DMS153 treated with DMSO at 0.1 percent for 48 hours (cell line): ENCODE measurements at regions not wholly inside any gene's neighbourhood (a gene's known extent, or its start where the extent isn't known, plus 50 kb on each side); places are given as distances from the start of the nearest gene placed in this dataset.

ENCODE experiments used
- DNase-seq: peaks from one replicate; lab custom pipeline; 2025; ENCODE audit not compliant: unreplicated experiment; lab: John Stamatoyannopoulos, UW

- DNase-seq: peak; percentile 6
These were observed 287.3 kb upstream of the SP4 start for GRCh38 chr7:21140622-21141021.

- DNase-seq: no peak
These were observed 286.4 kb upstream of the SP4 start for GRCh38 chr7:21141476-21141875.

- no peak for DNase-seq
These were observed 285.8 kb upstream of the SP4 start for GRCh38 chr7:21142081-21142480.

GRCh38 chr7:21146642-21147423 is 281.1 kb upstream of the SP4 start:
- no peak for DNase-seq

- peak; percentile 81 for DNase-seq
These were observed 278.1 kb upstream of the SP4 start for GRCh38 chr7:21149809-21150208.

- no peak for DNase-seq
These were observed 273.3 kb upstream of the SP4 start for GRCh38 chr7:21154614-21155013.

GRCh38 chr7:21159506-21159905 is 268.4 kb upstream of the SP4 start:
- no peak for DNase-seq

DNA sequence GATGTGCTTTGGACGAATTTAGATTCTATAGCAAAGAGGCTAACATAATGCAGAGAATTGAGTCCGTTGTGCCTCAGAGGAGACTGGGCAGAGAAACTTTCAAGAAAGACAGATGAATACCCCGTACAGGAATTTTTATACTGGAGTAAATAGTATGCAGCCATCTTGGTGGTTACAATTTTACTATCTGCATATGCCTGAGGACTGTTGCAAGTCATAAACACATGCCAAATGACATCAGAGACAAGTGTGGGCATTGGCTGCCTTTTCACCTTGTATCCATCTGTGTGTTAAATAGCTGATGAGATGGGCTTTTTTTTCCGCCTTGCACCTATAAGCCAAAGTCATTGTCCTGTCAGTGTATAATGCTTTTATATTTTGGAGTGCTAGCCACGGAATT is 267.5 kb upstream of the SP4 start:
- no peak for DNase-seq

- no peak for DNase-seq
These were observed 259.9 kb upstream of the SP4 start for GRCh38 chr7:21167942-21168341.

DNA sequence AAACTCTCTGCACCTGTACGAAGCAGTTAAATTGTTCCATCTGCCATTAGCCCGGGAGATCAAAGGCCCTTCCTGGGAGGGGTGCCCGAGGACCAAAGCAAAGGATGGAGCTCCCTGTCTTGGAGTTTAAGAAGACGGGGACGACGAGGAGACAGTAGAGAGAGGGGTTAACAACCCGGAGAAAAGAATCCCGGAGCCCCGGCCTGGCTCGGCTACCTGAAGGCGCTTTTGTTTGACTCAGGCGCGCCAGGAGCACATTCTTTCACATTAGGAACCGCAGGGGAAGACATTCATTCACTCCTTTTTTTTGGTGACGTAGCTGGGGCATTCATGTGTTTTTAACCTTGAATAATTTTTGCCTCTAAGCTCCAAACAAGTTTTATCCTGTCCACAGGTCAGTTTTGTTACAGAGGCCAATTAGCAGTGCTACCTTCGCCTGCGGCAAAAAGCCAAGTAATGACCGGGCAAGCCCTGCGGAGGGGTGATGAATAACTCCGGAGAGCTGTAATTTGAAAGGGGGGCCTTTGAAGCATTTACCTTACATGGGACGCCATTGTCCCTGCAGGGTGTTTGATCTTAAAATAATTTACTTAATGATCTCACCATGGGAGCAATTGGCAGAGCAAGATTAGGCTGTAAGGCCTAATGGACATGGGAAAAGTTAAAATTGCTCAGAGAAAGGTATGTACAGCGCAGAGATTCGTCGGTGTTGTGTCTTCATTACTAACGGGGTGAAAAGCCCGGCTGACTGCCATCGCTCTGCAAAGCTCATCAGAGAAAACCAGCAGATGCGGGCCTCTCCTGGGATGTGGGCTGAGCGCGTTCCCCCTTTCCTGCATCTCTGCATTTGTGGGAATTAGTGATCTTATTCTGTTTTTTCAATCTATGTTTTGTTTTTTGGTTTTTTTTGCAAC is 258.0 kb upstream of the SP4 start:
- DNase-seq: no peak

DNA sequence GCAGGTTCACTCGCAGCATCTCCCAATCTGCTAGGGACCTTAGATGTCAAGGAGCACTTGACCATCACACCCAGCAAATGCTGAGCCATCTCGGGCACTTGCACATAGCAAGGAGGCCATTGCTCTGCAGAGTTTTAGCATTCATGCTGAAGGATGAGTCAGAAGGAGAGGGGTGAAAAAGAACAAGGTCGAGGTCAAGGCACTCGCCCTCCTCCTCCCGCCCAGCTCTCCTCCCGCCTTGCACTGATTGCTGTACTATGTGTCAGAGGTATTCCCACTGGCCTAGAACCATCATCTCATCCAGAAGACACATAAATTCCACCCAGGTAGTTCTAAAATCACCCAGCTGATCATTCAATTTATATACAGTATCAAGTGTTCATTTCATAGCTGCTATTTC is 255.1 kb upstream of the SP4 start:
- DNase-seq: no peak

- DNase-seq: no peak
These were observed 254.4 kb upstream of the SP4 start for GRCh38 chr7:21173436-21173835.

- no peak for DNase-seq
These were observed 252.2 kb upstream of the SP4 start for GRCh38 chr7:21175714-21176113.

DNA sequence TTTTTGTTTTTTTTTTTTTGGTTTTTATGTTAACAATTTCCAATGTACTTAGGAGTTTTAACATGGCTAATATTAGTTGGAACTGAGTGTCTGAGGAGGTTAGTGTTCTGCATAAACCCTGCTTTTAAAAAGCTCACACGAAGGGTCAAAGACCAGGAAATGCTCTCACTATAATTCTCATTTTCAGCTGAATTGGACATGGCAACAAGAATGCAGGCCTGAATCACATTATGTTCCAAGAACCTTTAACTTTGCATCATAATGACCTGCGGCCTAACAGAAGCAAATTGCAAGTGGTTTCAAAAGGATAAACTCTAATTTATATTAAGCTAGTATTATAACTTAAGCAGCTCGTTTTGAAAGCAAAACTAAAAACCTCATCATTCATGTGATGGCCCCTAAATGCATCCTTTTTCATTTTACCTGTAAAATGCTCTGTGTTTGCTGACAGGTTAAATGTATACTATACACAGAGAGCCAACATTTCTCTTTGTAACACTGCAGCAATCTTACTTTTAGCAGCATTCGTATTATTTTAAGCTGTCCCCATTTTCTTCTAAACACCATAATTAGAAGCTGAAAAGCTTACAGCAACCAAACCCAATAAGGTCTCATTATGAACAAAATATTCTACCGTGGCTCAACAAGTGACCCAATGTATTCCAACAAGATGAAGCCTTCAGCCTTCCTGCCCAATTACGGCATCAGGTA is 242.8 kb upstream of the SP4 start:
- DNase-seq: no peak

DNA sequence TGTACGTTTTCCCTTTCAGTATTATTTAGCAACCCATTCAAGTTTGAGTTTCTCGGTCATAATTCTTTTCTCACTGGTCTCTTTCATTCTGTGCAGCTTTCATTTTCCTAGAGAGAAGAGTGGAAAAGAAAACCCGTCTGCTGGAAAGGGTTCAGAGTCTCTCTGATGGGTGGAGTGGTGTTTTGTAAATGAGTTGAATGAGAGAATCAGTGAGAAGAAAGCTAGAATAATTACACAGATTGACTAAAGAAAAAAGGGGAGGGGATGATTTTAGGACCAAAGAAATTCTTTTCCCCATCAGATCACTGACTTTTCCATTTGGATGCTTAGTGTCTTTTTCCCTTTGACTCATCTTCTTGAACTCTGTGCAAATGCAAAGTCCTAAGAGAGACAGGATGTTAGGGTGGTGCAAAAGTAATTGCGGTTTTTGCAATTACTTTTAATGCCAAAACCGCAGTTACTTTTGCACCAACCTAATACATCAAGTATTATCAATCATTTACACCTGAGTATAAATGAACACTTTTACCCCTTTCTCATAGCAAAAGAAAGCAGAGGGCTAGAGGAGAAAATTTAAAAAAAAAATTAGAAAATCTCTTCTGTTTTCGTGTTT is 242.1 kb upstream of the SP4 start:
- no peak for DNase-seq

- no peak for DNase-seq
These were observed 236.4 kb upstream of the SP4 start for GRCh38 chr7:21191321-21192073.

DNA sequence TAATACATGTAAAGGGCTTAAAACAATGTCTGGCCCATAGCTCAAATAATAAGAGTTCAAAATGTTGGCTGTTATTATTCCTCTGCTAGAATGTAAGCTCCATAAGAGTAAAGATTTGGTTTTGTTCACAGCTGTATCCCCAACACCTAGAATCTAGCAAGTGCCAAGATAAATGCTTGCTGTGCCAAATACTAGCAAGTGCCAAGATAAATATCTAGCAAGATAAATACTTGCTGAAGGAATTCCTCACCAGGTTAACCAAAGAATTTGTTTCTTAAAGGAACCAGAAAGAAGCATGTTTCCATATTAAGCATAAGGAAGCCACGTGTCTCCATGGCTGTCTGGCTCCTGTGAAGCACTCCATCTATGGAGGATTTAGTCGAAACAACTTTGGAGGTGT is 235.2 kb upstream of the SP4 start:
- DNase-seq: no peak

DNA sequence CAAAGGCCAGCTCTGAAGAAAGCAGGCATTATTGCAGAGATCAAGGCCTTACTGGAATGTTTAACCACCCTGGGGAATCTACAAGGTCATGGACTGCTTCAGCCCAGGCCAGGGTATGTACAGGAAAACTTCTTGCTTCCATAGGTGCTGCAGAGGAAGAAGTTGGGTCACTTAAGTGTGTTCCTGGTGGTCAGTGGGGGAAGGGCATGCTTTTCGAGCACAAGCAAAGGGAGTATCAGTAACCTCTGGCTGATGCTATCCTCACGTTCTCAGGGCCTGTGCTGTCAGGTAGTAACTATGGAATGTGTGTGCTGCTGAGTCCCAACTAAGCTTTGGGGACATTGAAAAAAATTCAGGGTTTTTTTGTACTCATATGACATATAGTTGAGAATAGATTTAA is 234.0 kb upstream of the SP4 start:
- no peak for DNase-seq

DNA sequence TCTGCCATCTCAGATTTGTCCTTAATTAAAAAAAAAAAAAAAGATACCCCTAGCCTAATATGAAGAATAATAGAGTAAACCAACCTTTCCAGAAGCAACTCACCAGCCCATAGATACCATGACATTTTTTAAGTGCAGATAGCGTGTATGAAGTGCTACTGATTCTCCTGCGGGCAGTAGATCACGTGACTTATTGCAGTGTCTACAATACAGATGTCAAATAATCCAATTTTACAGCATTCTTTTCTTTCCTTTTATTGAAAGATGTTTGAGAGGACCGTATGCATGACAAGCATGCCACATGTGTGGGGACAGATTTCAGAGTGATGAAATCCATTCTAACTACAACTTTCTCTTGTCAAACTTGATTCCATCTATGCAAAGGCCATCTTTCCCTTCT is 232.9 kb upstream of the SP4 start:
- no peak for DNase-seq

DNA sequence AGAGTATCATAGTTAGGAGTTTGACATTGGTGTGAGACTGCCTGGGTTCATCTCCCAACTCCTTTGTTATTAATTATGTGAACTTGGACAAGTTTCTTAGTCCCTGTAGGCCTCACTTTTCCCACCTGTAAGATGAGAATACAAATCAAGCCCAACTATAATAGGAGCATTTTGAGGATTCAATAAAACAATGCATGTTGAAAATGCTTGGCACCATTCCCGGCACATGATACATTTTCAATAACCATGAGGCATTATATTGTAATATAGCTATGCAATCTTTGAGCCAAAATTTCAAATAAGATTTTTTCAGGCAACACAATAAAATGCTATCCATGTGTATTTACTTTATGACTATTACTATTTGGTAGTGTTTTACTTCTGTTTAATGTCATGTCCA is 229.0 kb upstream of the SP4 start:
- no peak for DNase-seq

DNA sequence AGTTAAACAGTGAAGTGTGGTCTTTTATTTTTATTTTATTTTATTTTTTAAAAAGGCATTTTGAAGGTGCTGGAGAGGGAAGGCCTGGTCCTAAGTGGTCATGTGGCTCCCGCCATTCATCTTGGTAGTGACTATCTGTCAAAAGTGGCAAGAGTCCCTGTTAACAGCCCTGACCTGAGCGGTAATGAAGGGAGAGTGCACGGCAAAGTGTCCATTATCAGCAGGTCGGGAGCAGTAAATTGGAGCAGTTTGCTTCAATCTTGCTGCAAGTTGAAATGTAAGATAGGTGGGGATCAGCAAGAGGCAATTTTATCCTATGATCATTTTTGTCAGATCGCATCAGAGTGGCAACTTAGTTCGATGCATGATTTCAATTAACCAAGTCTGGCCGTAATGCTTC is 227.4 kb upstream of the SP4 start:
- DNase-seq: no peak
